ENCODE measurements at regions not wholly inside any gene's neighbourhood (a gene's known extent, or its start where the extent isn't known, plus 50 kb on each side); places are given as distances from the start of the nearest gene placed in this dataset.
"Not testable (repeated sequence)": the region's sequence is repeated elsewhere in the genome, so short reads cannot be mapped to it uniquely, and the experiment has no call there.

DNA sequence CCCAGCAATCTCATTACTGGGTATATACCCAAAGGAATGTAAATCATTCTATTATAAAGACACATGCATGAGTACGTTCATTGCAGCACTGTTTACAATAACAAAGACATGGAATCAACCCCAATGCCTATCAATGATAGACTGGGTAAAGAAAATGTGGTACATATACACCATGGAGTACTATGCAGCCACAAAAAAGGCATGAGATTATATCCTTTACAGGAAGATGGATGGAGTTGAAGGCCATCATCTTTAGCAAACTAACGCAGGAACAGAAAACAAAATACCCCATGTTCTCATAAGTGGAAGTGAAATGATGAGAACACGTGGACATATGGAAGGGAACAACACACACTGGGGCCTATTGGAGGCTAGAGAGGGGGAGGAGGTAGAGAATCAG lies 115.7 kb downstream of the NUS1 start:
- Histone ChIP-seq H3K4me3 (no peak overlapping the region), H3K27me3 (no peaks in the 10 kb centered on the region), H3K36me3 (no peaks in the 10 kb centered on the region), H3K4me1 (no peaks in the 10 kb centered on the region), H3K9me3 (no peaks in the 10 kb centered on the region), H3K27ac (no peak overlapping the region)
- no peak for DNase-seq
- intact Hi-C loops (cut with DNase I) = no loop called here
- TF ChIP-seq EP300 (IDR thresholded peaks at IDR 0.05) (no peak), CTCF (IDR thresholded peaks at IDR 0.05) (no peak), POLR2A (IDR thresholded peaks at IDR 0.05) (no peak), POLR2AphosphoS5 (IDR thresholded peaks at IDR 0.05) (no peak)
- WGBS, 2 donors = 78 to 83% methylated on average over 3 of the region's 3 CpGs

GRCh38 chr6:117795234-117795633 lies 111.8 kb upstream of the SLC35F1 start:
- Histone ChIP-seq H3K4me1 (no peaks in the 10 kb centered on the region), H3K27me3 (no peaks in the 10 kb centered on the region), H3K36me3 (no peaks in the 10 kb centered on the region), H3K27ac (no peak overlapping the region), H3K4me3 (no peak overlapping the region), H3K9me3 (no peaks in the 10 kb centered on the region)
- DNase-seq = no peak
- 20 to 50% methylated on average over 1 of the region's 1 CpG for WGBS, 2 donors
- intact Hi-C loops (cut with DNase I) = no loop called here
- TF ChIP-seq POLR2AphosphoS5 (IDR thresholded peaks at IDR 0.05) = no peak
- no peak for TF ChIP-seq CTCF (IDR thresholded peaks at IDR 0.05)
- TF ChIP-seq EP300 (IDR thresholded peaks at IDR 0.05) = no peak

DNA sequence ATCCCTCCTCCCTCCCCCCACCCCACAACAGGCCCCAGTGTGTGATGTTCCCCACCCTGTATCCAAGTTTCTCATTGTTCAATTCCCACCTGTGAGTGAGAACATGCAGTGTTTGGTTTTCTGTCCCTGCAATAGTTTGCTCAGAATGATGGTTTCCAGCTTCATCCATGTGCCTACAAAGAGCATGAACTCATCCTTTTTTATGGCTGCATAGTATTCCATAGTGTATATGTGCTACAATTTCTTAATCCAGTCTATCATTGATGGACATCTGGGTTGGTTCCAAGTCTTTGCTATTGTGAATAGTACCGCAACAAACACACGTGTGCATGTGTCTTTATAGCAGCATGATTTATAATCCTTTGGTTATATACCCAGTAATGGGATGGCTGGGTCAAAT lies 108.2 kb upstream of the SLC35F1 start:
- WGBS, 2 donors = 90 to 92% methylated on average over 2 of the region's 2 CpGs
- H3K4me3 ChIP-seq; H3K27me3 ChIP-seq; H3K4me1 ChIP-seq; H3K27ac ChIP-seq; DNase-seq; H3K36me3 ChIP-seq; H3K9me3 ChIP-seq; intact Hi-C loops (cut with DNase I): not testable (repeated sequence)

GRCh38 chr6:117810269-117810668 lies 96.8 kb upstream of the SLC35F1 start:
- Histone ChIP-seq H3K27ac (no peak overlapping the region), H3K9me3 (no peaks in the 10 kb centered on the region), H3K27me3 (no peaks in the 10 kb centered on the region), H3K36me3 (no peaks in the 10 kb centered on the region), H3K4me3 (no peak overlapping the region), H3K4me1 (no peaks in the 10 kb centered on the region)
- DNase-seq = no peak
- intact Hi-C loops (cut with DNase I) = no loop called here
- TF ChIP-seq EP300 (IDR thresholded peaks at IDR 0.05) = no peak
- TF ChIP-seq POLR2A (IDR thresholded peaks at IDR 0.05) = no peak
- no peak for TF ChIP-seq POLR2AphosphoS5 (IDR thresholded peaks at IDR 0.05)
- TF ChIP-seq CTCF (IDR thresholded peaks at IDR 0.05) = no peak
- 81 to 84% methylated on average over 6 of the region's 6 CpGs for WGBS, 2 donors

DNA sequence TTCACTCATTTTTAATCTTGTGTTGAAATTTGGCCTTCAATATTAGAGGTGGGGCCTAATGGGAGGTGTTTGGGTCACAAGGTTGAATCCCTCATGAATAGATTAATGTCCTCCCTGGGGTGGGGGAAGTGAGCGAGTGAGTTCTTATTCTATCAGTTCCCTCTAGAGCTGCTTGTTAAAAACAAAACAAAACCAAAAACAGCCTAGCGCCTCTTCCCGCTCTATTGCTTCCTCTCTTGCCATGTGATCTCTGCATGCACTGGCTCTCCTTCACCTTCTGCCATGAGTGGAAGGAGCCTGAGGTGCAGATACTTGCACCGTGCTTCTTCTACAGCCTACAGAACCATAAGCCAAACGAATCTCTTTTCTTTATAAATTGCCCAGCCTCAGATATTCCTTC lies 89.6 kb upstream of the SLC35F1 start:
- H3K4me1 ChIP-seq = no peaks in the 10 kb centered on the region
- no peaks in the 10 kb centered on the region for H3K36me3 ChIP-seq
- intact Hi-C loops (cut with DNase I) = no loop called here
- no peaks in the 10 kb centered on the region for H3K27me3 ChIP-seq
- WGBS, 2 donors = 80 to 82% methylated on average over 5 of the region's 5 CpGs
- no peak overlapping the region for H3K4me3 ChIP-seq
- no peaks in the 10 kb centered on the region for H3K9me3 ChIP-seq
- no peak for DNase-seq
- no peak overlapping the region for H3K27ac ChIP-seq
- TF ChIP-seq EP300 (IDR thresholded peaks at IDR 0.05) = no peak
- TF ChIP-seq CTCF (IDR thresholded peaks at IDR 0.05) = no peak
- TF ChIP-seq POLR2A (IDR thresholded peaks at IDR 0.05) = no peak
- TF ChIP-seq POLR2AphosphoS5 (IDR thresholded peaks at IDR 0.05) = no peak
